A549 (cell line): ENCODE measurements at regions not wholly inside any gene's neighbourhood (a gene's known extent, or its start where the extent isn't known, plus 50 kb on each side); places are given as distances from the start of the nearest gene placed in this dataset.
A peak's percentile ranks its signal among the peaks of the same experiment; 100 is the strongest.

ENCODE experiments used
- ATAC-seq, 2 experiments: fragments of 200-7000 bp in 1 of 2; fragments of >200 bp in 1 of 2; cut with Nextera tagmentation in 1 of 2; cut with Tn5 transposase in 1 of 2; 3 replicates each; pipeline versions ENCODE4 v1.8.0 to v1.9.1; 2018 to 2020; ENCODE audit warnings: mild to moderate bottlenecking in 1 of 2, moderate library complexity in 1 of 2
- CTCF ChIA-PET: fragments of 300-600 bp; sonication (Branson Sonifier 250); formaldehyde crosslinking; extraction: SDS; loops from one replicate; lab custom pipeline; 2021; ENCODE audit warnings: antibody characterized with exemption, inconsistent platforms; lab: Yijun Ruan, JAX
- POLR2A ChIA-PET: fragments of 350-600 bp; formaldehyde crosslinking; extraction: SDS; loops from one replicate; lab custom pipeline; 2021; ENCODE audit warnings: antibody characterized with exemption, inconsistent platforms; lab: Yijun Ruan, JAX
- DNase-seq, 2 experiments: peaks; one replicate each; pipeline versions ENCODE4 v3.0.0 to v3.0.0-alpha.2; 2011 to 2016; ENCODE audit warnings: low read depth in 1 of 2, low spot score in 1 of 2
- FAIRE-seq: peaks from 2 replicates; lab custom pipeline; 2011; peaks lifted over from hg19 to GRCh38; lab: Jason Lieb, UNC
- H3K27ac ChIP-seq, 2 experiments: fragments of >200 bp; sonication (Bioruptor Twin); formaldehyde crosslinking; 3 replicates each; pipeline ENCODE4 v1.5.1; 2016 to 2017
- H3K4me1 ChIP-seq: fragments of >200 bp; sonication (Bioruptor Twin); formaldehyde crosslinking; 3 replicates; pipeline ENCODE4 v1.6.1; 2016
- H3K4me2 ChIP-seq: fragments of >200 bp; sonication (Bioruptor Twin); formaldehyde crosslinking; 3 replicates; pipeline ENCODE4 v1.6.1; 2016
- H3K4me3 ChIP-seq: fragments of >200 bp; sonication (Bioruptor Twin); formaldehyde crosslinking; 3 replicates; pipeline ENCODE4 v1.5.1; 2016
- H3K9me3 ChIP-seq: fragments of >200 bp; sonication (Bioruptor Twin); formaldehyde crosslinking; 3 replicates; pipeline ENCODE4 v1.6.1; 2016
- CBX2 ChIP-seq: fragments of 200-600 bp; sonication (generic); IDR thresholded peaks from 2 replicates; pipeline ENCODE4 v1.6.1; 2016; ENCODE audit warnings: low read depth, mild to moderate bottlenecking, borderline replicate concordance
- EHF ChIP-seq: fragments of 250-450 bp; sonication (Bioruptor Pico); IDR thresholded peaks from 2 replicates; pipeline ENCODE4 v1.5.0; 2020; ENCODE audit warnings: mild to moderate bottlenecking
- ESRRA ChIP-seq: fragments of 150-350 bp; IDR thresholded peaks from 2 replicates; pipeline ENCODE4 v1.6.1; 2014; ENCODE audit warnings: mild to moderate bottlenecking, low read length, borderline replicate concordance
- HEYL ChIP-seq: fragments of 250-450 bp; sonication (Bioruptor Pico); IDR thresholded peaks from 2 replicates; pipeline ENCODE4 v1.8.0; 2021; ENCODE audit warnings: mild to moderate bottlenecking, moderate library complexity
- HOXB13 ChIP-seq: fragments of 250-450 bp; sonication (Bioruptor Pico); IDR thresholded peaks from 2 replicates; pipeline ENCODE4 v1.5.0; 2020; ENCODE audit warnings: low read depth, mild to moderate bottlenecking, moderate library complexity
- HOXB5 ChIP-seq: fragments of 250-450 bp; sonication (Bioruptor Pico); IDR thresholded peaks from 2 replicates; pipeline ENCODE4 v1.5.0; 2020; ENCODE audit warnings: mild to moderate bottlenecking, moderate library complexity
- JUN ChIP-seq, 2 experiments: fragments of >200 bp; sonication (Bioruptor Twin); formaldehyde crosslinking; IDR thresholded peaks; 2 replicates in 1 of 2; 3 replicates in 1 of 2; pipeline ENCODE4 v1.6.1; 2016 to 2017
- KDM1A ChIP-seq: fragments of 200-600 bp; sonication (generic); IDR thresholded peaks from 2 replicates; pipeline ENCODE4 v1.6.1; 2016; ENCODE audit warnings: low read depth, mild to moderate bottlenecking
- MAFK ChIP-seq: fragments of 450-650 bp; IDR thresholded peaks from 2 replicates; pipeline ENCODE4 v1.6.1; 2014; ENCODE audit not compliant: partially characterized antibody
- MAZ ChIP-seq: fragments of 150-350 bp; IDR thresholded peaks from 2 replicates; pipeline ENCODE4 v1.6.1; 2014; ENCODE audit warnings: antibody characterized with exemption, low read depth, low read length, borderline replicate concordance
- NR3C1 ChIP-seq: fragments of >200 bp; sonication (Bioruptor Twin); formaldehyde crosslinking; IDR thresholded peaks from 3 replicates; pipeline ENCODE4 v1.6.1; 2017
- RAD21 ChIP-seq, 2 experiments: fragments of >200 bp in 1 of 2; sonication (Bioruptor Twin) in 1 of 2; formaldehyde crosslinking in 1 of 2; IDR thresholded peaks in 1 of 2; conservative IDR thresholded peaks in 1 of 2; 2 replicates in 1 of 2; 3 replicates in 1 of 2; pipeline ENCODE4 v1.6.1; 2012 to 2018; ENCODE audit warnings: inconsistent platforms in 1 of 2
- RCOR1 ChIP-seq: fragments of 150-350 bp; IDR thresholded peaks from 2 replicates; pipeline ENCODE4 v1.6.1; 2014; ENCODE audit warnings: antibody characterized with exemption, low read length, low read depth
- RNF2 ChIP-seq: fragments of 200-600 bp; sonication (generic); IDR thresholded peaks from 2 replicates; pipeline ENCODE4 v1.6.1; 2016; ENCODE audit warnings: low read depth, mild to moderate bottlenecking, antibody characterized with exemption, moderate library complexity, borderline replicate concordance
- SMC3 ChIP-seq: fragments of >200 bp; sonication (Bioruptor Twin); formaldehyde crosslinking; IDR thresholded peaks from 3 replicates; pipeline ENCODE4 v1.6.1; 2018; ENCODE audit warnings: inconsistent platforms
- SREBF2 ChIP-seq: fragments of 450-650 bp; IDR thresholded peaks from 2 replicates; pipeline ENCODE4 v1.6.1; 2014; ENCODE audit warnings: mild to moderate bottlenecking, moderate library complexity
- ZC3H11A ChIP-seq: fragments of 450-650 bp; IDR thresholded peaks from 2 replicates; pipeline ENCODE4 v1.6.1; 2014; ENCODE audit warnings: antibody characterized with exemption, mild to moderate bottlenecking
- WGBS: methylation state at CpG from one replicate; pipeline ENCODE4 v1.1.6; 2017; ENCODE audit errors: missing lambda C conversion rate; 5-methylcytosine and 5-hydroxymethylcytosine counted together
- TF ChIP-seq, protein P1 (sequence below): IDR thresholded peaks from 2 replicates; pipeline ENCODE4 v1.6.1; 2012
- TF ChIP-seq, protein P2 (sequence below): fragments of >200 bp; sonication (Bioruptor Twin); formaldehyde crosslinking; IDR thresholded peaks from 3 replicates; pipeline ENCODE4 v1.5.1; 2016

DNA sequence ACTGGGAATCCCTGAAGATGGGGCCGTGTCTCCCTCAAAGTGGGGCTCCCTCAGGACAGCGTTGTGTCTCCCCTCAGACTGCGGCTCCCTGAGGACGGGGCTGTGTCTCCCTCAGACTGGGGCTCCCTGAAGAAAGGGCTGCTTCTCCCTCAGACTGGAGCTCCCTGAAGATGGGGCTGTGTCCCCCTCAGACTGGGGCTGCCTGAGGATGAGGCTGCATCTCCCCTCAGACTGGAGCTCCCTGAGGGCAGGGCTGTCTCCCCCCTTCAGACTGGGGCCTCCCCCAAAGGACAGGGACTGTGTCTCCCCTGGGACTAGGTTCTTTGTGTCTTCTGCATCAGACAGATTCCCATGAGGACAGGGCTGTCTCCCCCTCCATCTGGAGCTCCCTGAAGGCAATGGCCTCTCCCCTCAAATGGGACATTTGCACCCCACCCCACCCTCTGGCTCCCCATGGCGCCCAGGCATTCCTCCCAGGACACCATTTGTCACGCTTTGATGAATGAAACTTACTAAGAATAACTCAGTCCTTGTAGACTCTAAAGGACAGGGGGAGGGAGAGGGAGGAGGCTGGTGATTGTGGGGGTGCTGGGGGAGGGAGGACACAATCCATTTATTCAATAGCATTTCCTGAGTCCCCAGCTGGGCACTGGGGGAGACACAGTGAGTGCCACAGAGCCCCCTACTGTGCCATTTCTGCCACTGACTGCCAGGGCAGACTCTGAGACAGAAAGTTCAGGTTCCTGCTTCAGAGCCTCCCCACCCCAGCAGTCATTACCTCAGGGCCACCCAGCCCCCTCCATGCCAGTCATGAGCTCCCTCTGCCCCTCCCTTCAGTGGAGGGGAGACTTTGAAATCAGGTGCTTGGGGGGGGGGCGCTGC, 122.4 kb downstream of the MRPL14 start (continued):
- TF ChIP-seq RNF2 (no peak), CBX2 (no peak), RAD21 (conservative IDR thresholded peaks at IDR 0.05 in 1 of 2, IDR thresholded peaks at IDR 0.05 in 1 of 2) (peak; percentile 46 to 58), HOXB5 (CRISPR knock-in tag) (no peak), NR3C1 (no peak), SMC3 (peak; percentile 51; the same call in 2 of the 3 replicates), MAZ (no peak), ESRRA (no peak)
- TF ChIP-seq, protein P1, sequence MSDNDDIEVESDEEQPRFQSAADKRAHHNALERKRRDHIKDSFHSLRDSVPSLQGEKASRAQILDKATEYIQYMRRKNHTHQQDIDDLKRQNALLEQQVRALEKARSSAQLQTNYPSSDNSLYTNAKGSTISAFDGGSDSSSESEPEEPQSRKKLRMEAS, result no peak

DNA sequence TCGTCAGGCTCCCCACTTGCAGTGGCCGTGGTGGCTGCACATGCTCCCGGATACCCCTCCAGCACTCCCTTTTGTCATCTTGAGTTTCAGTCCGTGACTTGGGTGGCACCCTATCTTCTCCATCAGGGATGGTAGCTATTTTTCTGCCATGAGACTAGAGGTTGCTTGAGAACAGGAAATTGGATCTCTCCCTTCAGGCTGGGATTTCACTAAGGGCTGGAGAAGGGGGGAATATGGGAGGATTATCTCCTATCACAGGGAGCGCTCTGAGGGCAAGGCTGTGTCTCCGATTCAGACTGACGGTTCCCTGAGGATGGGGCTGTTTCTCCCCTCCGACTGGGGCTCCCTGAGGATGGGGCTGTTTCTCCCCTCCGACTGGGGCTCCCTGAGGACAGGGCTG, 123.1 kb downstream of the MRPL14 start:
- DNase-seq (no peak), FAIRE-seq (no peak), ATAC-seq (no peak)
- Histone ChIP-seq H3K4me2 (peak overlapping the region; percentile 100), H3K27ac (peak overlapping the region; percentile 100), H3K4me3 (no peak overlapping the region), H3K9me3 (no peaks in the 10 kb centered on the region), H3K4me1 (peaks cover 73% of the 10 kb centered on the region)
- TF ChIP-seq MAFK (no peak), JUN (IDR thresholded peaks at IDR 0.05) (no peak), NR3C1 (no peak), HOXB13 (CRISPR knock-in tag) (no peak), KDM1A (no peak), MAZ (no peak), RAD21 (conservative IDR thresholded peaks at IDR 0.05 in 1 of 2, IDR thresholded peaks at IDR 0.05 in 1 of 2) (no peak), SREBF2 (no peak), HOXB5 (CRISPR knock-in tag) (no peak)
- POLR2A ChIA-PET, result interaction anchor here (2.4 kb wide), 1 partner anchor 234 kb away, joined by 14 read pairs; the partner anchor contains the start of gene VEGFA
- 93% methylated on average over 8 of the region's 9 CpGs for WGBS
- CTCF ChIA-PET, result interaction anchor here (0.9 to 2.8 kb wide), 11 partner anchors 10 to 338 kb away, joined by 3 to 19 read pairs (median 5); no protein-coding TSS in a partner anchor

DNA sequence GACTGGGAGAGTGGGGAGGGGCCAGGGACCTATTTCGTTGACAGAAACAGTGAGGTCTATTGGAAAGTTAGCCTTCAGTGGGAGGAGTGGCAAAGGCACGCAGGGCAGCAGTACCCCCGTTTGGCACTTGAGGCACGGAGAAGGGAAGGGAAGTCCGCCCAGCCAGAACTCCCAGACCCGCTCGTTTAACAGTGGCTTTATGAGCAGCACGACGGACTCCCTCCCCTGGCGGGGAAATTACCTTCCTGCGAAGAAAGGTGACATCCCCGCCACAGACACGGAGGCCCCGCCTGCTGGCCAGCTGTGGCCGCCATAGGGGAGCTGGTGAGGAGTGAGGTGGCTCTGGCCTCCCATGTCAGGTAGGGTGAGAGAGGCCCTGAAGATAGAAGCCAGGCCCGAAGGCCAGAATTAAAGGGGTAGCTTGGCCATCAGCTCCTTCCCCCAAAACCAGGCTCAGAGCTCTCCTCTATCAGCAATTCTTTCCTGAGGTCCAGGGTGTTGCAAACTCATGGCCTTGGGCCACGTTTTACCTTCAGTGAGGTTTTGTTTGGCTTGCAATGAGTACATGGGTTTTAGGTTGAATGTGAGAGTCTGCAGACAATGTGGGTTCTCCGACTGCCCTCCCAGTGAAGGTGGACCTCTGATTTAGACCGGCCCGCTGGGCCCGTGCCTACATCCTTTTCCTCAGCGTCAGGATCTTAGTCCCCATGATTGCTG, 123.7 kb downstream of the MRPL14 start:
- Histone ChIP-seq H3K9me3 (no peaks in the 10 kb centered on the region), H3K4me2 (peak overlapping the region; percentile 100), H3K4me1 (peaks cover 68% of the 10 kb centered on the region), H3K4me3 (peak overlapping the region; percentile 60), H3K27ac (peak overlapping the region; percentile 100)
- ATAC-seq (no peak; a peak in 2 of 6 replicates), DNase-seq (no peak), FAIRE-seq (no peak)
- no peak for TF ChIP-seq RAD21 (conservative IDR thresholded peaks at IDR 0.05 in 1 of 2, IDR thresholded peaks at IDR 0.05 in 1 of 2)
- TF ChIP-seq HEYL (CRISPR knock-in tag), result no peak
- TF ChIP-seq, protein P1, result no peak
- TF ChIP-seq, protein P2, sequence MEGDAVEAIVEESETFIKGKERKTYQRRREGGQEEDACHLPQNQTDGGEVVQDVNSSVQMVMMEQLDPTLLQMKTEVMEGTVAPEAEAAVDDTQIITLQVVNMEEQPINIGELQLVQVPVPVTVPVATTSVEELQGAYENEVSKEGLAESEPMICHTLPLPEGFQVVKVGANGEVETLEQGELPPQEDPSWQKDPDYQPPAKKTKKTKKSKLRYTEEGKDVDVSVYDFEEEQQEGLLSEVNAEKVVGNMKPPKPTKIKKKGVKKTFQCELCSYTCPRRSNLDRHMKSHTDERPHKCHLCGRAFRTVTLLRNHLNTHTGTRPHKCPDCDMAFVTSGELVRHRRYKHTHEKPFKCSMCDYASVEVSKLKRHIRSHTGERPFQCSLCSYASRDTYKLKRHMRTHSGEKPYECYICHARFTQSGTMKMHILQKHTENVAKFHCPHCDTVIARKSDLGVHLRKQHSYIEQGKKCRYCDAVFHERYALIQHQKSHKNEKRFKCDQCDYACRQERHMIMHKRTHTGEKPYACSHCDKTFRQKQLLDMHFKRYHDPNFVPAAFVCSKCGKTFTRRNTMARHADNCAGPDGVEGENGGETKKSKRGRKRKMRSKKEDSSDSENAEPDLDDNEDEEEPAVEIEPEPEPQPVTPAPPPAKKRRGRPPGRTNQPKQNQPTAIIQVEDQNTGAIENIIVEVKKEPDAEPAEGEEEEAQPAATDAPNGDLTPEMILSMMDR, result no peak
- TF ChIP-seq KDM1A, result no peak
- TF ChIP-seq ZC3H11A, result no peak
- no peak for TF ChIP-seq RCOR1
- no peak for TF ChIP-seq EHF (CRISPR knock-in tag)
- no peak for TF ChIP-seq JUN (IDR thresholded peaks at IDR 0.05)
- CTCF ChIA-PET, result interaction anchor here (0.9 to 2.0 kb wide), 7 partner anchors 10 to 230 kb away, joined by 3 to 7 read pairs (median 4); no protein-coding TSS in a partner anchor
- 88% methylated on average over 17 of the region's 22 CpGs for WGBS
- POLR2A ChIA-PET, result interaction anchor here (2.4 kb wide), 1 partner anchor 233 kb away, joined by 14 read pairs; the partner anchor contains the start of gene VEGFA
